Lower lobe of right lung (tissue), 2 donors: ENCODE measurements at regions not wholly inside any gene's neighbourhood (a gene's known extent, or its start where the extent isn't known, plus 50 kb on each side); places are given as distances from the start of the nearest gene placed in this dataset.
"Not testable (repeated sequence)": the region's sequence is repeated elsewhere in the genome, so short reads cannot be mapped to it uniquely, and the experiment has no call there.

Source experiments
- ATAC-seq, 2 donors: fragments of 200-7000 bp; cut with Tn5 transposase; one replicate each; pipeline ENCODE4 v1.9.1; 2020 to 2022; ENCODE audit warnings: mild to moderate bottlenecking in 2 of 2, moderate library complexity in 2 of 2
- DNase-seq: peaks from one replicate; pipeline ENCODE4 v3.0.0-alpha.2; 2020
- H3K27ac ChIP-seq: fragments of 200-600 bp; one replicate; pipeline ENCODE4 v1.8.0; 2022
- H3K27me3 ChIP-seq: fragments of 200-600 bp; one replicate; pipeline ENCODE4 v1.8.0; 2022; ENCODE audit warnings: low read depth
- H3K36me3 ChIP-seq: fragments of 200-600 bp; one replicate; pipeline ENCODE4 v1.8.0; 2022; ENCODE audit warnings: mild to moderate bottlenecking
- H3K4me1 ChIP-seq: fragments of 200-600 bp; one replicate; pipeline ENCODE4 v1.8.0; 2022
- H3K4me3 ChIP-seq: fragments of 200-600 bp; one replicate; pipeline ENCODE4 v1.8.0; 2022; ENCODE audit warnings: mild to moderate bottlenecking
- H3K9me3 ChIP-seq: fragments of 200-600 bp; one replicate; pipeline ENCODE4 v1.8.0; 2022
- CTCF ChIP-seq: fragments of 200-600 bp; IDR thresholded peaks from one replicate; pipeline ENCODE4 v1.8.0; 2022; ENCODE audit warnings: antibody characterized with exemption, mild to moderate bottlenecking
- intact Hi-C: fragments of 100-400 bp; cut with DNase I; formaldehyde crosslinking; loops from one replicate; pipeline ENCODE4 v1.11.0; 2022
- donor health status: DM: no; HTN: yes; CAD: no; lungs with severe emphysema.

- Histone ChIP-seq H3K27me3 (no peaks in the 10 kb centered on the region), H3K27ac (no peak overlapping the region), H3K36me3 (no peaks in the 10 kb centered on the region), H3K4me3 (peak overlapping the region; percentile 29), H3K4me1 (no peaks in the 10 kb centered on the region), H3K9me3 (peaks cover 10% of the 10 kb centered on the region)
- ATAC-seq (peak; percentile 82 to 83), DNase-seq (peak; percentile 72)
- TF ChIP-seq CTCF, result no peak
- intact Hi-C loops, result no loop called here
Observed at GRCh38 chr12:125861299-125862281, 796.4 kb downstream of the AACS start.

GRCh38 chr12:125865236-125865635 lies 800.0 kb downstream of the AACS start:
- H3K9me3 ChIP-seq, H3K36me3 ChIP-seq, H3K27me3 ChIP-seq, intact Hi-C loops, H3K4me1 ChIP-seq, DNase-seq, H3K27ac ChIP-seq, H3K4me3 ChIP-seq, ATAC-seq: not testable (repeated sequence)

DNA sequence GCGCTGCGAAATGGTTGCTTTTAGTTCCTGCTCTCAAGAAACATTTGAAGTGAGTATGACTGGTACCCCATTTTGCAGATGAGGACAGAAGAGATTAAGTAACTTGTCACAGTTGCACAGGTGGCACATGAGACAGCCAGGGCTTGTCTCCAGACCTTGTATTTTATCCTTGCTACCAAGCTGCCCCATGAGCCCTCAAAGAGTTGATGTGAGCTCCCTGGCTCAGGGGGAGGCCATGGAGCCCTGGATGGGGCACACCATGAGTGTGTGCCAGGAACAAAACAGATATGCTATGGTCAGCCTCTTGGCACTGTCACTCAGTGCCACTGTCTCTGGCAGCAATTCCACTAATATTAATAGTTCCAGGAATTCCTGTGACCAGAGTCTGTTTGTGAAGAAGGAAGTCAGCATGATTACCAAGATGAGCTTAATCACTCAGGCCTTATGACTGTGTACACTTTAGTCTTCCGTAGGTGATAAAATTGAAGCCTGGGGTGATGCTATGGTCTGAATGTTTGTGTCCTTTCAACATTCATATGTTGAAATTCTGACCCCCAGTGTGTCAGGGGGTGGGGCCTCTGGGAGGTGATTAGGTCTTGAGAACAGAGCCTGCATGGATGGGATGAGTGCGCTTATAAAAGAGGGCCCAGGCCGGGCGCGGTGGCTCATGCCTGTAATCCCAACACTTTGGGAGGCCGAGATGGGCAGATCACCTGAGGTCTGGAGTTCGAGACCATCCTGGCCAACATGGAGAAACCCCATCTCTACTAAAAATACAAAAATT lies 806.8 kb downstream of the AACS start:
- ATAC-seq (no peak), DNase-seq (no peak)
- H3K4me1 ChIP-seq, result no peaks in the 10 kb centered on the region
- H3K27me3 ChIP-seq, result no peaks in the 10 kb centered on the region
- no peaks in the 10 kb centered on the region for H3K36me3 ChIP-seq
- H3K9me3 ChIP-seq, result no peaks in the 10 kb centered on the region
- H3K4me3 ChIP-seq, result no peak overlapping the region
- TF ChIP-seq CTCF, result no peak
- intact Hi-C loops, result no loop called here
- no peak overlapping the region for H3K27ac ChIP-seq

DNA sequence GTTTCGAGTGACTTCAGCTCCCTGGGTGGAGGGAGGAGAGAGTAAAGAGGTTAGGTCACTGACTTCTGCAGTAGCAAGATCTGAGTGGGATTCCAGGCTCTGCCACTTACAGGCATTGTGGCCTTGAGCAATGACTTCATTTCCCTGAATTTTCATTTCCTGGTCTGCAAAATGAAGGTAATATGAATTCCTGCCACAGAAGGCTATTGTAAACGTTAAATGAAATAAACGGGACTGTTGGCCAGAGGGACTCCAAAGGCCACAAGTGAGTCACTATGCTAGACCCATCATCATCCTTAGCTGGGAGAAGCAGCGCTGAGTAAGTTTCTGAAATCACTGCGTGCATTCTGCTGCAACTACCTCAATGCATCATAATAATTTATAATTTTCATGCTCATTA lies 807.8 kb downstream of the AACS start:
- Histone ChIP-seq H3K27me3 (no peaks in the 10 kb centered on the region), H3K27ac (no peak overlapping the region), H3K4me3 (no peak overlapping the region), H3K9me3 (no peaks in the 10 kb centered on the region), H3K36me3 (no peaks in the 10 kb centered on the region), H3K4me1 (no peaks in the 10 kb centered on the region)
- no peak for ATAC-seq
- no peak for TF ChIP-seq CTCF
- DNase-seq, result no peak
- intact Hi-C loops, result no loop called here

GRCh38 chr12:125878483-125878882 lies 813.2 kb downstream of the AACS start:
- Histone ChIP-seq H3K4me1 (no peaks in the 10 kb centered on the region), H3K27ac (no peak overlapping the region), H3K36me3 (no peaks in the 10 kb centered on the region), H3K27me3 (no peaks in the 10 kb centered on the region), H3K4me3 (no peak overlapping the region), H3K9me3 (no peaks in the 10 kb centered on the region)
- ATAC-seq (no peak), DNase-seq (no peak)
- no peak for TF ChIP-seq CTCF
- intact Hi-C loops, result no loop called here

GRCh38 chr12:125882141-125882540 lies 816.9 kb downstream of the AACS start:
- no peak overlapping the region for H3K4me3 ChIP-seq
- no peaks in the 10 kb centered on the region for H3K36me3 ChIP-seq
- H3K27ac ChIP-seq, result no peak overlapping the region
- no peaks in the 10 kb centered on the region for H3K27me3 ChIP-seq
- H3K9me3 ChIP-seq, result no peaks in the 10 kb centered on the region
- intact Hi-C loops, result no loop called here
- no peak for DNase-seq
- no peaks in the 10 kb centered on the region for H3K4me1 ChIP-seq
- no peak for TF ChIP-seq CTCF
- no peak for ATAC-seq
